Nephron progenitor cell (in vitro differentiated cells): ENCODE measurements at regions not wholly inside any gene's neighbourhood (a gene's known extent, or its start where the extent isn't known, plus 50 kb on each side); places are given as distances from the start of the nearest gene placed in this dataset.

Source experiments
- DNase-seq: peaks from one replicate; pipeline ENCODE4 v3.0.0; 2021
- H3K27ac Mint-ChIP-seq: 2 replicates; pipeline ENCODE4 v1.8.0; 2021; ENCODE audit warnings: mild to moderate bottlenecking, moderate library complexity, mixed read lengths
- H3K27me3 Mint-ChIP-seq: 2 replicates; pipeline ENCODE4 v1.8.0; 2021; ENCODE audit warnings: mild to moderate bottlenecking, low read depth, mixed read lengths; ENCODE audit not compliant: poor library complexity
- H3K36me3 Mint-ChIP-seq: 2 replicates; pipeline ENCODE4 v1.8.0; 2021; ENCODE audit warnings: low read depth, mixed read lengths
- H3K4me1 Mint-ChIP-seq: 2 replicates; pipeline ENCODE4 v1.8.0; 2021; ENCODE audit warnings: mixed read lengths
- H3K4me3 Mint-ChIP-seq: 2 replicates; pipeline ENCODE4 v1.8.0; 2021; ENCODE audit warnings: mild to moderate bottlenecking, moderate library complexity, mixed read lengths
- H3K9me3 Mint-ChIP-seq: 2 replicates; pipeline ENCODE4 v1.8.0; 2021; ENCODE audit warnings: mild to moderate bottlenecking, moderate library complexity, mixed read lengths
- TF ChIP-seq, protein P1 (sequence below): fragments of 200-600 bp; sonication (generic); IDR thresholded peaks from 2 replicates; pipeline ENCODE4 v1.5.0; 2021; ENCODE audit warnings: antibody characterized with exemption

DNA sequence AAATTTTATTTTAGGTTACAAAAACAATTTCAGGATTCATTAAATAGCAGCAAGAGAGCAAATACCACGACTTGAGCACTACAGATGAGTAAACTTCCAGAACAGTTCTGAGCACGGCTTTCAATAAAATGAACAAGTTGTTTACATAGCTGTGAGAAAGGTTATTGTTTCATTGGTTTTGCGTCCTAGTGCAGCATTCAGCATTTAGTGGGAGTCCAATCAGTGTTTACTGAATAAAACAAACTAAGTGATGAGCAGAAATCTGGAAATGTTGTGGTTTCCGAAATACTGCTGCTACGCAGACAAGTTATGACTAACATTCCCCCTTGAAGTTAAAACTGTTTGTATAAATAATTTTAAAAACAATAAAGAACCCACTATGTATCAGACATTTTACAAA, 251.5 kb upstream of the STARD13 start:
- peaks cover 36% of the 10 kb centered on the region for H3K4me1 Mint-ChIP-seq
- no peak for DNase-seq
- H3K4me3 Mint-ChIP-seq = no peak overlapping the region
- H3K36me3 Mint-ChIP-seq = no peaks in the 10 kb centered on the region
- H3K27me3 Mint-ChIP-seq = peaks cover 3% of the 10 kb centered on the region
- TF ChIP-seq, protein P1, sequence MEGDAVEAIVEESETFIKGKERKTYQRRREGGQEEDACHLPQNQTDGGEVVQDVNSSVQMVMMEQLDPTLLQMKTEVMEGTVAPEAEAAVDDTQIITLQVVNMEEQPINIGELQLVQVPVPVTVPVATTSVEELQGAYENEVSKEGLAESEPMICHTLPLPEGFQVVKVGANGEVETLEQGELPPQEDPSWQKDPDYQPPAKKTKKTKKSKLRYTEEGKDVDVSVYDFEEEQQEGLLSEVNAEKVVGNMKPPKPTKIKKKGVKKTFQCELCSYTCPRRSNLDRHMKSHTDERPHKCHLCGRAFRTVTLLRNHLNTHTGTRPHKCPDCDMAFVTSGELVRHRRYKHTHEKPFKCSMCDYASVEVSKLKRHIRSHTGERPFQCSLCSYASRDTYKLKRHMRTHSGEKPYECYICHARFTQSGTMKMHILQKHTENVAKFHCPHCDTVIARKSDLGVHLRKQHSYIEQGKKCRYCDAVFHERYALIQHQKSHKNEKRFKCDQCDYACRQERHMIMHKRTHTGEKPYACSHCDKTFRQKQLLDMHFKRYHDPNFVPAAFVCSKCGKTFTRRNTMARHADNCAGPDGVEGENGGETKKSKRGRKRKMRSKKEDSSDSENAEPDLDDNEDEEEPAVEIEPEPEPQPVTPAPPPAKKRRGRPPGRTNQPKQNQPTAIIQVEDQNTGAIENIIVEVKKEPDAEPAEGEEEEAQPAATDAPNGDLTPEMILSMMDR = no peak
- H3K9me3 Mint-ChIP-seq = no peaks in the 10 kb centered on the region
- H3K27ac Mint-ChIP-seq = no peak overlapping the region

DNA sequence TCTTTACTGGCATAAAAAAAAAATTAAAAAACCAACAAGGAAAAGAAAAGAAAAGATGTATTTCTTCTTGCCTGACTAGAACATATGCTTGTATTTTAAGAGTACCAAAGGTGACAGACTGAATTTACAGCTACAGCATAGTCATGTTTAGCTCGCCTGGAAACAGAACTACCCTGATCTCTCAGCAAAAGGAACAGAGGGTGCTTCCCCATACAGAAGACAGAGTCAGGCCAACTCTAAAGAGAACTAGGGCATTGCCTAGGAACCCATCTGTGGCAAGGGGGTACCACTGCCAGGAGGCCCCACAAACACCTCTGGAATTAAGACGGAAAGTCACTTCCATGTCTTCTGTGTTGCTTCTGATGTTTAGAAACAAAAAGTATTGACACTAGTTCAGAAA, 252.1 kb upstream of the STARD13 start:
- DNase-seq = no peak
- Mint-ChIP-seq H3K27ac (peak overlapping the region; percentile 98), H3K4me3 (no peak overlapping the region), H3K36me3 (no peaks in the 10 kb centered on the region), H3K9me3 (no peaks in the 10 kb centered on the region), H3K27me3 (peaks cover 3% of the 10 kb centered on the region), H3K4me1 (peaks cover 39% of the 10 kb centered on the region)
- TF ChIP-seq, protein P1 = no peak

DNA sequence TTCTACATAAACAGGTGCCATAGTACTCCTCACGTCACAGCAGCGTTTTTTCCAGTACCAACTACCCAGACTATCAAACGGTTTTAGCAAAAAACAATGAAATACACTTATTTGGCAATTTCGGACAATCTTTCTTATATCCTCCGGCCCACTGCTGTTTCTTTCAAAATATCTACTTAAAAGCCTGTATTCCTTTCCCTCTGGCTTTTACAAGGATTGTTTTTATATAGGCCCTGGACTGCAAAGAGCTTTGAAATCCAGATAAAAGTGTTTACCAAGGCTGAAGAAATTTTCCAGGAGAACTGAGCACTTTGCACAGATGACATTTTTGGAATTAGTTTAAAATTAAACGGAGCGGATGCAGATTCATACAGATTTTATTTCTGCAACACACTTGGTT, 255.9 kb upstream of the STARD13 start:
- DNase-seq = no peak
- Mint-ChIP-seq H3K4me1 (peaks cover 62% of the 10 kb centered on the region), H3K4me3 (peak overlapping the region; percentile 91), H3K27me3 (peaks cover 3% of the 10 kb centered on the region), H3K36me3 (peaks cover 5% of the 10 kb centered on the region), H3K9me3 (peaks cover 5% of the 10 kb centered on the region), H3K27ac (peak overlapping the region; percentile 100)
- TF ChIP-seq, protein P1 = no peak

DNA sequence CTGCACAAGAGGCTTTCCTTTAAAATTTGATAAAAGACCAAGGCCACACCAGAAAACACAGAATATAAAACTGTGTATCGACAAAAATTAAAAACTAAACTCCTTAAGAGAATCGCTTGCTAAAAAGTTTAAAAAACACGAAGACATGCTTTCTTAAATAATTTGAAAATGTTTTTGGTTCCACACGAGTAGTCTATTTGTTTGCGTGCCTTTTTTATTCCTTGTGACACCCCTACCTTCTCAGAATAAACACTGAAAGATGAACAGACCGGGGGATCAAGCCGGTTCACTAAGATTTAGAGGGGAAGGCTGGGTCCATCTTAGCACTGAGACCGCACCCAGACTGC, 256.4 kb upstream of the STARD13 start:
- TF ChIP-seq, protein P1 = no peak
- Mint-ChIP-seq H3K4me3 (peak overlapping the region; percentile 91), H3K36me3 (peaks cover 5% of the 10 kb centered on the region), H3K27ac (peak overlapping the region; percentile 100), H3K4me1 (peaks cover 62% of the 10 kb centered on the region), H3K27me3 (peaks cover 3% of the 10 kb centered on the region), H3K9me3 (peaks cover 5% of the 10 kb centered on the region)
- DNase-seq = no peak

DNA sequence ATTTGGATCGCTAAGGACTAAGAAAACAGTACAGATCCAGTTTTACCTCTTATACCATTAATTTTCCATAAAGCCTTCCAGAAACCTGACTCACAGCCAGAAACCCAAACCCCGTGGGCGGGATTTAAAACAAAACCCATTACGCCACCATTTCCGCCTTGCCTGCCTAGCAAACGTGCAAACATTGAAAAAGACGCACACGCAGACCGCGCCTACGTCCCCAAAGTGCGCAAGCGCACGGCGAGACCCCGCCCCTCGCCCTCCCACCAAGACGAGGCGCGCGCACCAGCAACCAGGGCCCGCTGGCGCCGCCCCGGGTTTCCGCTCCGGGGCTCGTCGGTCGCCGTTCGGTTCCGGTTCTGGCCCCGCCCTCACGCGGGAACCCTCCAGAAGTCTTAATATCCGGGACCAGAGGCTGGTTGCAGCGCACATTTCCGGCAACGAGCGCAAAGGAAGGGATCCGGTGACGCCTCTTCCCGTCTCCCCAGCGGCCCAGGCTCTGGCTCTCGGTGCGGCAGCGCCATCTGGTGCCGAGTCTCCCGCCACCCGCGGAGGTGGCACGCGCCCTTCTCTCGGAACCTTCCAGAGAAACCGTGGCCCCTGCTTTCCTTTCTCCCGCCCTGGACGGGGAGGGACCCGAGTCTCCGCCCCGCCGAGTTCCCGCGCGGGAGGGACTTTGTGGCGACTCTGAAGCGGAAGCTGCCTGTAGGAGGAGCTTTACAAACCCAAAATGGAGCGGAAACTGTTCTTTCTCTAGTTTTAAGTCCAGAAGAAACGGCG, 256.9 kb upstream of the STARD13 start:
- Mint-ChIP-seq H3K27me3 (peaks cover 3% of the 10 kb centered on the region), H3K4me3 (peak overlapping the region; percentile 91), H3K9me3 (peaks cover 5% of the 10 kb centered on the region), H3K36me3 (peaks cover 5% of the 10 kb centered on the region), H3K4me1 (peaks cover 57% of the 10 kb centered on the region), H3K27ac (peak overlapping the region; percentile 100)
- TF ChIP-seq, protein P1 = peak; percentile 77
- DNase-seq = peak; percentile 97

DNA sequence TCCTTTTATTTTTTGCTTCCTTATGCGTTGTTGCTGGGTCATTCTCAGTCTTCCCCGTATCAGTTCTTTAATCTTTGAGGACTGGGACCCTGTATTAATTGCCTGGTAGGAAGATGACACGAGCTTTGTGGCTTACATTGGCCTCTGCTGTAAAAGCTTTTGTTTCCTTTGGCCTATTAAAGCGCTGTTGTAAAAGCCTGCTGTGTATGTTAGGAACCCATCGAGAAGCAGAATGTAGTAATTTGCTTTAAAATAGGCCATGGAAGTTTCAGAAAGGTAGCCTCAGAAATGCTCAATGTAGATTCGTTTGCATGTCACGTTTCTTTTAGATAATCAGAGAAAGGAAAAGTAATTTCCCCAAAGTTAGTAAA, 257.5 kb upstream of the STARD13 start:
- TF ChIP-seq, protein P1 = no peak
- Mint-ChIP-seq H3K9me3 (peaks cover 5% of the 10 kb centered on the region), H3K4me3 (peak overlapping the region; percentile 91), H3K36me3 (peaks cover 5% of the 10 kb centered on the region), H3K27me3 (peaks cover 3% of the 10 kb centered on the region), H3K27ac (peak overlapping the region; percentile 100), H3K4me1 (peaks cover 51% of the 10 kb centered on the region)
- DNase-seq = no peak
